Progenitor cell of endocrine pancreas (in vitro differentiated cells): ENCODE measurements at regions not wholly inside any gene's neighbourhood (a gene's known extent, or its start where the extent isn't known, plus 50 kb on each side); places are given as distances from the start of the nearest gene placed in this dataset.

Experiments
- DNase-seq: peaks from one replicate; pipeline ENCODE4 v3.0.0; 2021; ENCODE audit warnings: low spot score; ENCODE audit not compliant: unreplicated experiment
- H3K27ac Mint-ChIP-seq: 2 replicates; pipeline ENCODE4 v1.8.0; 2021; ENCODE audit warnings: mild to moderate bottlenecking, moderate library complexity, mixed read lengths
- H3K27me3 Mint-ChIP-seq: 2 replicates; pipeline ENCODE4 v1.8.0; 2021; ENCODE audit warnings: mixed read lengths
- H3K36me3 Mint-ChIP-seq: 2 replicates; pipeline ENCODE4 v1.8.0; 2022; ENCODE audit warnings: mixed read lengths; ENCODE audit not compliant: insufficient read depth
- H3K4me1 Mint-ChIP-seq: 2 replicates; pipeline ENCODE4 v1.8.0; 2021; ENCODE audit warnings: low read depth, mixed read lengths
- H3K4me3 Mint-ChIP-seq: 2 replicates; pipeline ENCODE4 v1.8.0; 2021; ENCODE audit warnings: low read depth, mild to moderate bottlenecking, moderate library complexity, mixed read lengths
- H3K9me3 Mint-ChIP-seq: 2 replicates; pipeline ENCODE4 v1.8.0; 2021; ENCODE audit warnings: low read depth, mixed read lengths
- CTCF ChIP-seq: fragments of 200-600 bp; sonication (generic); IDR thresholded peaks from one replicate; pipeline ENCODE4 v1.5.0; 2021; ENCODE audit warnings: antibody characterized with exemption, mild to moderate bottlenecking; ENCODE audit not compliant: unreplicated experiment

DNA sequence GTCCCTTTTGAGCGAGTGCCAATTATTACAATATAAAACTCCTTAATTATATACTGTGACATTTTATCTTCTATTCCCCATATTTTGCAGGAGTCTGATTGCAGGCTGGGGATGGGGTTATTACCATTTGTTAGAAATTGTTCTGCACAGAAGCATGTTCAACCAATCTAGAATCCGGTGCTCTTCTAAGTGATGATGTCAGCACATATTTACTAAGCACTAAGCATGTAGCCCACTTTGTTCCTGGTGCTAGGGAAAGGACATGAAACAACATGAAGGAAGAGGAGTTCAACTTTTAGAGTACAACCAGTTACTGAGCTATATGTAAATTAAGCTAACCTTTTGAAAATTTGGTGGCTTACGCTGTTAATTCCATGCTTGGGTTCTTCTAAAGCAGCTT, 52.8 kb upstream of the IL1RAPL2 start:
- no peaks in the 10 kb centered on the region for H3K27me3 Mint-ChIP-seq
- no peaks in the 10 kb centered on the region for H3K4me1 Mint-ChIP-seq
- TF ChIP-seq CTCF = no peak
- DNase-seq = no peak
- no peak overlapping the region for H3K27ac Mint-ChIP-seq
- H3K36me3 Mint-ChIP-seq = no peaks in the 10 kb centered on the region
- peaks cover 11% of the 10 kb centered on the region for H3K9me3 Mint-ChIP-seq
- no peak overlapping the region for H3K4me3 Mint-ChIP-seq

DNA sequence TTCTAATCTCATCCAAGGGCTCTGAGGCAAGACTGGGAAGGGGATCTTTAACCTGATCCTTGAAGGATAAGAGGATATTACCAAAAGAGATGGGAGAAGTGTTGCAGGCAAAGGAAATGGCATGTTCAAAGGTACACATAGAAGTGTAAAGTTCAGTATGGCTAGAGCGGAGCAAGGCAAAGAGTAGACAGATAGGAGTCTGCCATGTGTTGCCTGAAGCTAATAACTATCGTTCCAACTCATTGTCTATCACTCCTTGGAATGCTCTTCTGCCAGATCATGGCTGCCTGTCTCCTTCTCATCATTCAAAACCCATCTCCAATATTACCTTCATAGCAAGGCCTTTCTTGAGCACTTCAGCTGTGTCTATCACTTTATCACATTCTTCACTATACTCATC, 55.2 kb upstream of the IL1RAPL2 start:
- Mint-ChIP-seq H3K27me3 (no peaks in the 10 kb centered on the region), H3K9me3 (peaks cover 11% of the 10 kb centered on the region), H3K4me1 (no peaks in the 10 kb centered on the region), H3K27ac (no peak overlapping the region), H3K4me3 (no peak overlapping the region), H3K36me3 (no peaks in the 10 kb centered on the region)
- DNase-seq = no peak
- no peak for TF ChIP-seq CTCF

DNA sequence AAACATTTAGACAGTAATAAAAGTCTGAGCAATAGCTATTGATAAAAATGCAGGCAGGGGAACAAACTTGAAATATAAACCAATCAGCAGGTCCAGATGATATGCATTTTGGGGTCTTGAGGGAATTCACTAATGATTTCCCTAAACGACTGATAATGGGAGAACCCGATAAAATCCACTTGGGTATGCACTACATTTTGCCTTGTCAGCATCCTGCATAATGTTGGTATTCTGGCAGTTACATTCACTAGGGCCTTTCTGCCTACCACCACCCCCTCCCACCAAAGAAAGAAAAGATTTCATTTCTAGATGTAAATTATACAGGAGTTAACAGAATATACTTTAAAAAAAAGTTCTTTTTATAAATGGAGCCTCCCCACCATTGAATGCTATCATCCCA, 63.5 kb upstream of the IL1RAPL2 start:
- TF ChIP-seq CTCF = no peak
- DNase-seq = no peak
- H3K4me1 Mint-ChIP-seq = peaks cover 10% of the 10 kb centered on the region
- H3K36me3 Mint-ChIP-seq = no peaks in the 10 kb centered on the region
- no peak overlapping the region for H3K27ac Mint-ChIP-seq
- H3K9me3 Mint-ChIP-seq = peaks cover 8% of the 10 kb centered on the region
- no peak overlapping the region for H3K4me3 Mint-ChIP-seq
- H3K27me3 Mint-ChIP-seq = no peaks in the 10 kb centered on the region

- no peak for TF ChIP-seq CTCF
- Mint-ChIP-seq H3K27ac (no peak overlapping the region), H3K9me3 (peaks cover 21% of the 10 kb centered on the region)
Observed at GRCh38 chrX:104488811-104489210, 77.2 kb upstream of the IL1RAPL2 start.

DNA sequence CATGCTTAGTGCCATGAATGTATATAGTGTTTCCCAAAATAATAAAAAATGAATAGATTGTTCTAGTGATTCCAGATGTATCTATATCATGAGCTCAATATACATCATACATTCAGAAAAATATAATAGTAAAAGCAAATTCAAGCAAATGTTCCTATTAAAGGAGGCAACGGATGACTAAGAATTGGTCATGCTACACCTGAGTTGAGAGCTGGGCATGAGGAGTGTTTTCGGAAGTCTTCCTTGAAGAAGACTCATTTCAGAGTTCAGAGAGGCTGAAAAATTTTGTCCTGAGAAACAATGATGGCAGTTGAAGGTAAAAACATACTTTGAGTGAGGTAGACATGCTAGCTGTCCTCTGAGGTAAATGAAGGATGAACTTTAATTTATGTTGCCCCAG, 79.3 kb upstream of the IL1RAPL2 start:
- Mint-ChIP-seq H3K4me1 (no peaks in the 10 kb centered on the region), H3K4me3 (no peak overlapping the region), H3K9me3 (peaks cover 13% of the 10 kb centered on the region), H3K36me3 (no peaks in the 10 kb centered on the region), H3K27me3 (no peaks in the 10 kb centered on the region), H3K27ac (no peak overlapping the region)
- TF ChIP-seq CTCF = no peak
- DNase-seq = no peak

More at GRCh38 chrX:104488811-104489210, 77.2 kb upstream of the IL1RAPL2 start:
- H3K36me3 Mint-ChIP-seq = no peaks in the 10 kb centered on the region
- no peaks in the 10 kb centered on the region for H3K4me1 Mint-ChIP-seq
- no peak for DNase-seq
- no peak overlapping the region for H3K4me3 Mint-ChIP-seq
- no peaks in the 10 kb centered on the region for H3K27me3 Mint-ChIP-seq
